H9 (cell line): ENCODE measurements at regions not wholly inside any gene's neighbourhood (a gene's known extent, or its start where the extent isn't known, plus 50 kb on each side); places are given as distances from the start of the nearest gene placed in this dataset.

Experiments used
- DNase-seq: peaks from one replicate; pipeline ENCODE4 v3.0.0-alpha.2; 2017
- H2AFZ ChIP-seq: one replicate; pipeline ENCODE4 v1.6.1; 2013; ENCODE audit warnings: mild to moderate bottlenecking, low read length, control low read depth, moderate library complexity
- H2AK5ac ChIP-seq: 2 replicates; pipeline ENCODE4 v1.6.1; 2013; ENCODE audit warnings: low read length, control low read depth, mixed read lengths; ENCODE audit not compliant: insufficient read length
- H2BK120ac ChIP-seq: one replicate; pipeline ENCODE4 v1.6.1; 2013; ENCODE audit warnings: low read depth, mild to moderate bottlenecking, low read length, control low read depth, inconsistent platforms; ENCODE audit not compliant: poor library complexity, severe bottlenecking
- H2BK12ac ChIP-seq: 2 replicates; pipeline ENCODE4 v1.6.1; 2013; ENCODE audit warnings: low read length, control low read depth, mixed read lengths, low read depth; ENCODE audit not compliant: insufficient read length
- H2BK15ac ChIP-seq: 2 replicates; pipeline ENCODE4 v1.6.1; 2013; ENCODE audit warnings: low read depth, low read length, control low read depth
- H2BK20ac ChIP-seq: one replicate; pipeline ENCODE4 v1.6.1; 2013; ENCODE audit warnings: low read depth, mild to moderate bottlenecking, low read length, control low read depth, inconsistent platforms; ENCODE audit not compliant: poor library complexity, severe bottlenecking
- H2BK5ac ChIP-seq: 2 replicates; pipeline ENCODE4 v1.6.1; 2013; ENCODE audit warnings: low read length, control low read depth, mixed read lengths; ENCODE audit not compliant: insufficient read length
- H3K14ac ChIP-seq: 2 replicates; pipeline ENCODE4 v1.6.1; 2013; ENCODE audit warnings: low read length, control low read depth; ENCODE audit not compliant: insufficient read depth
- H3K18ac ChIP-seq: 2 replicates; pipeline ENCODE4 v1.6.1; 2013; ENCODE audit warnings: low read depth, mild to moderate bottlenecking, mixed read lengths, low read length, control low read depth; ENCODE audit not compliant: insufficient read length
- H3K23ac ChIP-seq: 2 replicates; pipeline ENCODE4 v1.6.1; 2013; ENCODE audit warnings: low read length, control low read depth, mixed read lengths, low read depth; ENCODE audit not compliant: insufficient read length
- H3K23me2 ChIP-seq: 2 replicates; pipeline ENCODE4 v1.6.1; 2013; ENCODE audit warnings: low read depth, mild to moderate bottlenecking, mixed read lengths, low read length, control low read depth; ENCODE audit not compliant: insufficient read length, poor library complexity, severe bottlenecking
- H3K27ac ChIP-seq: 2 replicates; pipeline ENCODE4 v1.5.1; 2013; ENCODE audit warnings: low read length, control low read depth, mixed read lengths, low read depth; ENCODE audit not compliant: insufficient read length
- H3K27me3 ChIP-seq: 2 replicates; pipeline ENCODE4 v1.6.1; 2013; ENCODE audit warnings: low read length, control low read depth, inconsistent platforms; ENCODE audit not compliant: insufficient read depth
- H3K4ac ChIP-seq: 2 replicates; pipeline ENCODE4 v1.6.1; 2013; ENCODE audit warnings: low read depth, mild to moderate bottlenecking, control low read depth, inconsistent platforms, low read length, moderate library complexity
- H3K4me1 ChIP-seq: 2 replicates; pipeline ENCODE4 v1.6.1; 2013; ENCODE audit warnings: low read length, control low read depth, inconsistent platforms; ENCODE audit not compliant: insufficient read depth
- H3K4me2 ChIP-seq: 2 replicates; pipeline ENCODE4 v1.6.1; 2013; ENCODE audit warnings: low read length, control low read depth, mixed read lengths; ENCODE audit not compliant: insufficient read length, insufficient read depth
- H3K56ac ChIP-seq: 2 replicates; pipeline ENCODE4 v1.6.1; 2013; ENCODE audit warnings: low read depth, mild to moderate bottlenecking, mixed read lengths, low read length, control low read depth; ENCODE audit not compliant: insufficient read length
- H3K79me1 ChIP-seq: 2 replicates; pipeline ENCODE4 v1.6.1; 2013; ENCODE audit warnings: low read depth, mild to moderate bottlenecking, moderate library complexity, low read length, control low read depth, inconsistent platforms; ENCODE audit not compliant: insufficient read depth, poor library complexity, severe bottlenecking
- H3K79me2 ChIP-seq: 2 replicates; pipeline ENCODE4 v1.6.1; 2013; ENCODE audit warnings: low read length, control low read depth, inconsistent platforms; ENCODE audit not compliant: insufficient read depth
- H3K9ac ChIP-seq: 2 replicates; pipeline ENCODE4 v1.6.1; 2013; ENCODE audit warnings: low read length, control low read depth, mixed read lengths; ENCODE audit not compliant: insufficient read length; ENCODE audit errors: extremely low read depth
- H3K9me3 ChIP-seq: one replicate; pipeline ENCODE4 v1.6.1; 2013; ENCODE audit warnings: low read depth, low read length, inconsistent platforms; ENCODE audit not compliant: control insufficient read depth
- H3T11ph ChIP-seq: one replicate; pipeline ENCODE4 v1.6.1; 2013; ENCODE audit warnings: mild to moderate bottlenecking, low read length, control low read depth, inconsistent platforms
- H4K20me1 ChIP-seq: one replicate; pipeline ENCODE4 v1.6.1; 2013; ENCODE audit not compliant: control insufficient read depth, insufficient read length, insufficient read depth
- H4K5ac ChIP-seq: 2 replicates; pipeline ENCODE4 v1.6.1; 2013; ENCODE audit warnings: low read depth, mild to moderate bottlenecking, mixed read lengths, low read length, control low read depth; ENCODE audit not compliant: insufficient read length
- H4K8ac ChIP-seq: replicated peaks from 2 replicates; pipeline ENCODE4 v1.6.1; 2013; ENCODE audit warnings: low read length, control low read depth, mixed read lengths, low read depth; ENCODE audit not compliant: insufficient read length
- H4K91ac ChIP-seq: 2 replicates; pipeline ENCODE4 v1.6.1; 2013; ENCODE audit warnings: low read depth, mild to moderate bottlenecking, moderate library complexity, mixed read lengths, low read length, control low read depth; ENCODE audit not compliant: insufficient read length
- H3K27ac Mint-ChIP-seq, 3 experiments: 2 replicates in 2 of 3; 3 replicates in 1 of 3; pipeline ENCODE4 v1.8.0; 2020 to 2021; ENCODE audit warnings: mixed read lengths in 3 of 3, mild to moderate bottlenecking in 1 of 3, moderate library complexity in 1 of 3
- H3K27me3 Mint-ChIP-seq: 2 replicates; pipeline ENCODE4 v1.8.0; 2021; ENCODE audit warnings: low read depth, mild to moderate bottlenecking, moderate library complexity, mixed read lengths
- H3K36me3 Mint-ChIP-seq, 3 experiments: 2 replicates in 2 of 3; 3 replicates in 1 of 3; pipeline ENCODE4 v1.8.0; 2020 to 2021; ENCODE audit warnings: low read depth in 3 of 3, mixed read lengths in 3 of 3; ENCODE audit not compliant: insufficient read depth in 1 of 3
- H3K4me1 Mint-ChIP-seq, 2 experiments: 2 replicates each; pipeline ENCODE4 v1.8.0; 2020; ENCODE audit warnings: mixed read lengths in 2 of 2
- H3K4me3 Mint-ChIP-seq, 2 experiments: 2 replicates in 1 of 2; 3 replicates in 1 of 2; pipeline ENCODE4 v1.8.0; 2020 to 2021; ENCODE audit warnings: mild to moderate bottlenecking in 2 of 2, mixed read lengths in 2 of 2, moderate library complexity in 1 of 2
- H3K9me3 Mint-ChIP-seq, 2 experiments: 2 replicates in 1 of 2; 3 replicates in 1 of 2; pipeline ENCODE4 v1.8.0; 2020; ENCODE audit warnings: mild to moderate bottlenecking in 2 of 2, mixed read lengths in 2 of 2, moderate library complexity in 1 of 2
- WGBS: extraction: QIAGEN DNeasy Blood & Tissue Kit; methylation state at CpG from one replicate; pipeline ENCODE4 v1.1.7; 2013; ENCODE audit warnings: missing lambda C conversion rate, low lambda C conversion rate, mixed read lengths; ENCODE audit not compliant: insufficient read length; ENCODE audit errors: extremely low coverage; 5-methylcytosine and 5-hydroxymethylcytosine counted together
- TF ChIP-seq, protein P1 (sequence below): fragments of 200-600 bp; sonication (generic); conservative IDR thresholded peaks from 3 replicates; pipeline ENCODE4 v1.8.0; 2021; ENCODE audit warnings: antibody characterized with exemption, mild to moderate bottlenecking

DNA sequence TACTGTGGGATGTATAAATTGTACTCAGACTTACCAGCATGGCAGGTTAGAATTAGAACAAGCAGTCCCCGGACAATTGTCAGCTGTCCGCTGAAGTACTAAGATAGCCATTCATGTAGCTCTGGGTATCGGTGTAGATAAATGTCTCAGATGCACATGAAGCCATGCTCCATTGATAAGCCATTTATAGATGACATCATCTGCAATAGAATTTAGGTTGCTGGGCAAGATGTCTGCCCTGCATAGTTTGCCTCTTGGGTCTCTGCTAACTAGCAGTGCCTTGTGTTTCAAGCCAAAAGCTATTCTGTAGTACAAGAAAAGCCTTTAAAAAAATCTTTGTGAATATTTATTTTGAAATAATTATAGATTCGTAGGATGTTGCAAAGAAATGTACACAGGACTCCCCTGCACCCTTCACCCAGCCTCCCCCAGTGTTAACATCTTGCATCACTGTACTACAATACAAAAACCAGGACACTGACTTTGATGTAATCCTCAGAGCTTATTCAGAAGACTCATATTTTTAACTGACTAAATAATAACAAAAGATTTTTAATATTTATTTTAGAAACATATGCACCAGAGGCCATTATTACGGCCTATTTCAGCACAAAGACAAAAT lies 220.6 kb upstream of the THRB start:
- Histone ChIP-seq H4K8ac (no peak overlapping the region), H2BK15ac (no peak overlapping the region), H3K27me3 (no peaks in the 10 kb centered on the region), H4K20me1 (no peaks in the 10 kb centered on the region), H4K91ac (no peak overlapping the region), H2AK5ac (no peak overlapping the region), H3K27ac (no peak overlapping the region), H2BK20ac (no peak overlapping the region), H3K4me2 (no peak overlapping the region), H2BK5ac (no peak overlapping the region), H3T11ph (no peak overlapping the region), H2BK120ac (no peak overlapping the region), H3K9me3 (no peaks in the 10 kb centered on the region), H3K4me1 (no peaks in the 10 kb centered on the region), H3K4ac (no peak overlapping the region), H3K79me1 (no peaks in the 10 kb centered on the region), H3K14ac (no peak overlapping the region), H3K18ac (no peak overlapping the region), H2AFZ (no peak overlapping the region), H3K79me2 (no peaks in the 10 kb centered on the region), H3K23ac (no peak overlapping the region), H2BK12ac (no peak overlapping the region), H3K56ac (no peak overlapping the region), H3K23me2 (no peaks in the 10 kb centered on the region), H3K9ac (no peak overlapping the region), H4K5ac (no peak overlapping the region)
- WGBS: no CpG with 5 or more reads among the region's 5 CpGs
- TF ChIP-seq, protein P1, sequence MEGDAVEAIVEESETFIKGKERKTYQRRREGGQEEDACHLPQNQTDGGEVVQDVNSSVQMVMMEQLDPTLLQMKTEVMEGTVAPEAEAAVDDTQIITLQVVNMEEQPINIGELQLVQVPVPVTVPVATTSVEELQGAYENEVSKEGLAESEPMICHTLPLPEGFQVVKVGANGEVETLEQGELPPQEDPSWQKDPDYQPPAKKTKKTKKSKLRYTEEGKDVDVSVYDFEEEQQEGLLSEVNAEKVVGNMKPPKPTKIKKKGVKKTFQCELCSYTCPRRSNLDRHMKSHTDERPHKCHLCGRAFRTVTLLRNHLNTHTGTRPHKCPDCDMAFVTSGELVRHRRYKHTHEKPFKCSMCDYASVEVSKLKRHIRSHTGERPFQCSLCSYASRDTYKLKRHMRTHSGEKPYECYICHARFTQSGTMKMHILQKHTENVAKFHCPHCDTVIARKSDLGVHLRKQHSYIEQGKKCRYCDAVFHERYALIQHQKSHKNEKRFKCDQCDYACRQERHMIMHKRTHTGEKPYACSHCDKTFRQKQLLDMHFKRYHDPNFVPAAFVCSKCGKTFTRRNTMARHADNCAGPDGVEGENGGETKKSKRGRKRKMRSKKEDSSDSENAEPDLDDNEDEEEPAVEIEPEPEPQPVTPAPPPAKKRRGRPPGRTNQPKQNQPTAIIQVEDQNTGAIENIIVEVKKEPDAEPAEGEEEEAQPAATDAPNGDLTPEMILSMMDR: no peak
- no peak for DNase-seq
- H3K4me1 Mint-ChIP-seq: peaks cover 5 to 9% of the 10 kb centered on the region in 2 experiments
- no peak overlapping the region for H3K4me3 Mint-ChIP-seq
- no peaks in the 10 kb centered on the region for H3K27me3 Mint-ChIP-seq
- no peak overlapping the region for H3K27ac Mint-ChIP-seq
- no peaks in the 10 kb centered on the region for H3K36me3 Mint-ChIP-seq
- no peaks in the 10 kb centered on the region for H3K9me3 Mint-ChIP-seq
